Body of pancreas (tissue), 4 donors: ENCODE measurements at regions not wholly inside any gene's neighbourhood (a gene's known extent, or its start where the extent isn't known, plus 50 kb on each side); places are given as distances from the start of the nearest gene placed in this dataset.

ENCODE experiments used
- CTCF ChIP-seq, 7 experiments: fragments of 450-650 bp in 4 of 7; fragments of 200-600 bp in 3 of 7; sonication (generic) in 3 of 7; IDR thresholded peaks; one replicate each; pipeline ENCODE4 v1.5.1; 2016 to 2019; ENCODE audit warnings: antibody characterized with exemption in 7 of 7
- POLR2A ChIP-seq, 3 donors: fragments of 450-650 bp; IDR thresholded peaks; one replicate each; pipeline ENCODE4 v1.6.1; 2016; ENCODE audit warnings: antibody characterized with exemption in 3 of 3, mild to moderate bottlenecking in 2 of 3

GRCh38 chr14:85050180-85050579, 479.8 kb upstream of the FLRT2 start:
- no peak for TF ChIP-seq CTCF (IDR thresholded peaks at IDR 0.05)
- no peak for TF ChIP-seq POLR2A (IDR thresholded peaks at IDR 0.05)
